Endodermal cell (in vitro differentiated cells): ENCODE measurements at regions not wholly inside any gene's neighbourhood (a gene's known extent, or its start where the extent isn't known, plus 50 kb on each side); places are given as distances from the start of the nearest gene placed in this dataset.

Source experiments
- DNase-seq: peaks from one replicate; pipeline ENCODE4 v3.0.0-alpha.2; 2017
- H3K27ac ChIP-seq: 2 replicates; pipeline ENCODE4 v1.5.1; 2013; ENCODE audit warnings: mild to moderate bottlenecking, low read depth, low read length, moderate library complexity
- H3K27me3 ChIP-seq: 2 replicates; pipeline ENCODE4 v1.6.1; 2013; ENCODE audit warnings: mild to moderate bottlenecking, low read length, moderate library complexity; ENCODE audit not compliant: insufficient read depth, control insufficient read depth, poor library complexity, severe bottlenecking
- H3K36me3 ChIP-seq: 2 replicates; pipeline ENCODE4 v1.7.0; 2013; ENCODE audit warnings: mild to moderate bottlenecking, low read length, moderate library complexity; ENCODE audit not compliant: control insufficient read depth, insufficient read depth
- H3K4me1 ChIP-seq: one replicate; pipeline ENCODE4 v1.7.0; 2013; ENCODE audit warnings: low read length; ENCODE audit not compliant: control insufficient read depth, insufficient read depth
- H3K4me3 ChIP-seq: 2 replicates; pipeline ENCODE4 v1.5.1; 2013; ENCODE audit warnings: mild to moderate bottlenecking, low read length, moderate library complexity
- H3K9ac ChIP-seq: 2 replicates; pipeline ENCODE4 v1.6.1; 2013; ENCODE audit warnings: mild to moderate bottlenecking, low read length, moderate library complexity; ENCODE audit not compliant: poor library complexity, severe bottlenecking; ENCODE audit errors: extremely low read depth
- H3K9me3 ChIP-seq: 2 replicates; pipeline ENCODE4 v1.6.1; 2013; ENCODE audit warnings: mild to moderate bottlenecking, low read length, moderate library complexity; ENCODE audit not compliant: control insufficient read depth
- H3K27ac Mint-ChIP-seq: 2 replicates; pipeline ENCODE4 v1.8.0; 2020; ENCODE audit warnings: mixed read lengths
- H3K27me3 Mint-ChIP-seq: 2 replicates; pipeline ENCODE4 v1.8.0; 2021; ENCODE audit warnings: mild to moderate bottlenecking, mixed read lengths; ENCODE audit not compliant: insufficient read depth
- H3K36me3 Mint-ChIP-seq: 2 replicates; pipeline ENCODE4 v1.8.0; 2020; ENCODE audit warnings: low read depth, mixed read lengths
- H3K4me1 Mint-ChIP-seq: 2 replicates; pipeline ENCODE4 v1.8.0; 2020; ENCODE audit warnings: mixed read lengths
- H3K4me3 Mint-ChIP-seq: 2 replicates; pipeline ENCODE4 v1.8.0; 2020; ENCODE audit warnings: mild to moderate bottlenecking, moderate library complexity, mixed read lengths
- H3K9me3 Mint-ChIP-seq: 2 replicates; pipeline ENCODE4 v1.8.0; 2020; ENCODE audit warnings: mild to moderate bottlenecking, mixed read lengths
- WGBS, 2 experiments: methylation state at CpG; one replicate each; pipeline versions ENCODE4 v1.1.5 to v1.1.7; 2013; ENCODE audit warnings: missing lambda C conversion rate in 2 of 2, mixed read lengths in 1 of 2; ENCODE audit not compliant: insufficient coverage in 1 of 2, insufficient read length in 1 of 2; 5-methylcytosine and 5-hydroxymethylcytosine counted together
- TF ChIP-seq, protein P1 (sequence below): fragments of 200-600 bp; sonication (generic); conservative IDR thresholded peaks from 2 replicates; pipeline ENCODE4 v1.5.0; 2021; ENCODE audit warnings: antibody characterized with exemption, mild to moderate bottlenecking

- Histone ChIP-seq H3K9ac (no peak overlapping the region), H3K27me3 (no peaks in the 10 kb centered on the region), H3K4me1 (no peaks in the 10 kb centered on the region), H3K27ac (no peak overlapping the region), H3K4me3 (no peak overlapping the region), H3K36me3 (no peaks in the 10 kb centered on the region), H3K9me3 (no peaks in the 10 kb centered on the region)
- H3K4me1 Mint-ChIP-seq = peaks cover 8% of the 10 kb centered on the region
- peaks cover 7% of the 10 kb centered on the region for H3K27me3 Mint-ChIP-seq
- no peak for DNase-seq
- TF ChIP-seq, protein P1, sequence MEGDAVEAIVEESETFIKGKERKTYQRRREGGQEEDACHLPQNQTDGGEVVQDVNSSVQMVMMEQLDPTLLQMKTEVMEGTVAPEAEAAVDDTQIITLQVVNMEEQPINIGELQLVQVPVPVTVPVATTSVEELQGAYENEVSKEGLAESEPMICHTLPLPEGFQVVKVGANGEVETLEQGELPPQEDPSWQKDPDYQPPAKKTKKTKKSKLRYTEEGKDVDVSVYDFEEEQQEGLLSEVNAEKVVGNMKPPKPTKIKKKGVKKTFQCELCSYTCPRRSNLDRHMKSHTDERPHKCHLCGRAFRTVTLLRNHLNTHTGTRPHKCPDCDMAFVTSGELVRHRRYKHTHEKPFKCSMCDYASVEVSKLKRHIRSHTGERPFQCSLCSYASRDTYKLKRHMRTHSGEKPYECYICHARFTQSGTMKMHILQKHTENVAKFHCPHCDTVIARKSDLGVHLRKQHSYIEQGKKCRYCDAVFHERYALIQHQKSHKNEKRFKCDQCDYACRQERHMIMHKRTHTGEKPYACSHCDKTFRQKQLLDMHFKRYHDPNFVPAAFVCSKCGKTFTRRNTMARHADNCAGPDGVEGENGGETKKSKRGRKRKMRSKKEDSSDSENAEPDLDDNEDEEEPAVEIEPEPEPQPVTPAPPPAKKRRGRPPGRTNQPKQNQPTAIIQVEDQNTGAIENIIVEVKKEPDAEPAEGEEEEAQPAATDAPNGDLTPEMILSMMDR = no peak
- WGBS, 2 experiments = 66 to 69% methylated on average over 6 of the region's 6 CpGs
- no peaks in the 10 kb centered on the region for H3K36me3 Mint-ChIP-seq
- H3K27ac Mint-ChIP-seq = no peak overlapping the region
- no peaks in the 10 kb centered on the region for H3K9me3 Mint-ChIP-seq
- H3K4me3 Mint-ChIP-seq = no peak overlapping the region
Observed at GRCh38 chr5:2133080-2133479, 250.4 kb upstream of the IRX4 start.

- H3K27ac Mint-ChIP-seq = no peak overlapping the region
- H3K4me1 ChIP-seq = no peaks in the 10 kb centered on the region
- no peaks in the 10 kb centered on the region for H3K9me3 ChIP-seq
- H3K4me3 Mint-ChIP-seq = no peak overlapping the region
- H3K27me3 Mint-ChIP-seq = peaks cover 7% of the 10 kb centered on the region
- no peaks in the 10 kb centered on the region for H3K36me3 Mint-ChIP-seq
- H3K36me3 ChIP-seq = no peaks in the 10 kb centered on the region
- no peak for DNase-seq
- peaks cover 8% of the 10 kb centered on the region for H3K4me1 Mint-ChIP-seq
- no peak overlapping the region for H3K4me3 ChIP-seq
- no peak overlapping the region for H3K27ac ChIP-seq
- H3K9ac ChIP-seq = no peak overlapping the region
- 95 to 100% methylated on average over 6 to 20 of the region's 20 CpGs for WGBS, 2 experiments
- H3K9me3 Mint-ChIP-seq = no peaks in the 10 kb centered on the region
- TF ChIP-seq, protein P1 = no peak
- H3K27me3 ChIP-seq = no peaks in the 10 kb centered on the region
Observed at GRCh38 chr5:2132497-2132847, 249.7 kb upstream of the IRX4 start.

GRCh38 chr5:2131826-2132496 is 249.2 kb upstream of the IRX4 start:
- Mint-ChIP-seq H3K9me3 (no peaks in the 10 kb centered on the region), H3K27ac (no peak overlapping the region), H3K4me1 (peaks cover 8% of the 10 kb centered on the region), H3K27me3 (peaks cover 7% of the 10 kb centered on the region), H3K36me3 (no peaks in the 10 kb centered on the region), H3K4me3 (no peak overlapping the region)
- Histone ChIP-seq H3K9me3 (no peaks in the 10 kb centered on the region), H3K36me3 (no peaks in the 10 kb centered on the region), H3K27ac (no peak overlapping the region), H3K4me1 (no peaks in the 10 kb centered on the region), H3K27me3 (no peaks in the 10 kb centered on the region), H3K9ac (no peak overlapping the region), H3K4me3 (no peak overlapping the region)
- TF ChIP-seq, protein P1 = no peak
- no peak for DNase-seq
- 96 to 97% methylated on average over 21 to 33 of the region's 33 CpGs for WGBS, 2 experiments
